Glutamatergic neuron (in vitro differentiated cells): ENCODE measurements at regions not wholly inside any gene's neighbourhood (a gene's known extent, or its start where the extent isn't known, plus 50 kb on each side); places are given as distances from the start of the nearest gene placed in this dataset.

Source experiments
- DNase-seq: peaks from one replicate; pipeline ENCODE4 v3.0.0; 2022
- H3K27ac Mint-ChIP-seq: one replicate; pipeline ENCODE4 v1.8.0; 2020; ENCODE audit warnings: mild to moderate bottlenecking, mixed read lengths, inconsistent platforms; ENCODE audit not compliant: unreplicated experiment
- H3K27me3 Mint-ChIP-seq: one replicate; pipeline ENCODE4 v1.8.0; 2020; ENCODE audit warnings: mild to moderate bottlenecking, moderate library complexity, mixed read lengths, inconsistent platforms; ENCODE audit not compliant: unreplicated experiment
- H3K36me3 Mint-ChIP-seq: one replicate; pipeline ENCODE4 v1.8.0; 2020; ENCODE audit warnings: mild to moderate bottlenecking, mixed read lengths, inconsistent platforms; ENCODE audit not compliant: unreplicated experiment
- H3K4me1 Mint-ChIP-seq: one replicate; pipeline ENCODE4 v1.8.0; 2020; ENCODE audit warnings: mild to moderate bottlenecking, low read depth, mixed read lengths, inconsistent platforms; ENCODE audit not compliant: unreplicated experiment
- H3K4me3 Mint-ChIP-seq: one replicate; pipeline ENCODE4 v1.8.0; 2020; ENCODE audit warnings: mild to moderate bottlenecking, mixed read lengths, inconsistent platforms; ENCODE audit not compliant: unreplicated experiment
- H3K9me3 Mint-ChIP-seq: one replicate; pipeline ENCODE4 v1.8.0; 2020; ENCODE audit warnings: mild to moderate bottlenecking, moderate library complexity, mixed read lengths, inconsistent platforms; ENCODE audit not compliant: unreplicated experiment
- TF ChIP-seq, protein P1 (sequence below): fragments of 200-600 bp; sonication (generic); IDR thresholded peaks from one replicate; pipeline ENCODE4 v1.5.0; 2021; ENCODE audit not compliant: partially characterized antibody, unreplicated experiment

DNA sequence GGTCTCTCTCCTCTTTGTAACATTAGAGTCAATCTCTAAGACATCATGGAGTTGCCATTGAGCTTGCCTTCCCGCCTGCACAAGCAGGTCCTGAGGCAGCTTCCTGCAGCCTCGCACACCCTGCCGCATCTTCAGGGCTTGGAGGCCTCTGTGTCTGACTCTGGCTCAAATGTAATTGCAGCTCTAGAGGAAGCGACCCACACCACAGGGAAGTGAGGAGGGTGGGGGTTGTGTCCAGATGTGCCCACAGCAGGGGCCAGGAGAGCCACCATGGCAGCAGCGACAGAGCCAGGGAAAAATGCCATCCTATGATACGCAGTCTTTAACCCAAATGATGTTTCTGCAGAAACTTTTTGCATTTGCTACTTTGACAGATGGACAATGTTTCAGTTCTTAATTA, 216.0 kb upstream of the ZNF32 start:
- Mint-ChIP-seq H3K4me1 (peaks cover 4% of the 10 kb centered on the region), H3K36me3 (peaks cover 4% of the 10 kb centered on the region), H3K9me3 (no peaks in the 10 kb centered on the region), H3K27me3 (peaks cover 5% of the 10 kb centered on the region), H3K27ac (no peak overlapping the region), H3K4me3 (no peak overlapping the region)
- TF ChIP-seq, protein P1, sequence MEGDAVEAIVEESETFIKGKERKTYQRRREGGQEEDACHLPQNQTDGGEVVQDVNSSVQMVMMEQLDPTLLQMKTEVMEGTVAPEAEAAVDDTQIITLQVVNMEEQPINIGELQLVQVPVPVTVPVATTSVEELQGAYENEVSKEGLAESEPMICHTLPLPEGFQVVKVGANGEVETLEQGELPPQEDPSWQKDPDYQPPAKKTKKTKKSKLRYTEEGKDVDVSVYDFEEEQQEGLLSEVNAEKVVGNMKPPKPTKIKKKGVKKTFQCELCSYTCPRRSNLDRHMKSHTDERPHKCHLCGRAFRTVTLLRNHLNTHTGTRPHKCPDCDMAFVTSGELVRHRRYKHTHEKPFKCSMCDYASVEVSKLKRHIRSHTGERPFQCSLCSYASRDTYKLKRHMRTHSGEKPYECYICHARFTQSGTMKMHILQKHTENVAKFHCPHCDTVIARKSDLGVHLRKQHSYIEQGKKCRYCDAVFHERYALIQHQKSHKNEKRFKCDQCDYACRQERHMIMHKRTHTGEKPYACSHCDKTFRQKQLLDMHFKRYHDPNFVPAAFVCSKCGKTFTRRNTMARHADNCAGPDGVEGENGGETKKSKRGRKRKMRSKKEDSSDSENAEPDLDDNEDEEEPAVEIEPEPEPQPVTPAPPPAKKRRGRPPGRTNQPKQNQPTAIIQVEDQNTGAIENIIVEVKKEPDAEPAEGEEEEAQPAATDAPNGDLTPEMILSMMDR: no peak
- DNase-seq: no peak

DNA sequence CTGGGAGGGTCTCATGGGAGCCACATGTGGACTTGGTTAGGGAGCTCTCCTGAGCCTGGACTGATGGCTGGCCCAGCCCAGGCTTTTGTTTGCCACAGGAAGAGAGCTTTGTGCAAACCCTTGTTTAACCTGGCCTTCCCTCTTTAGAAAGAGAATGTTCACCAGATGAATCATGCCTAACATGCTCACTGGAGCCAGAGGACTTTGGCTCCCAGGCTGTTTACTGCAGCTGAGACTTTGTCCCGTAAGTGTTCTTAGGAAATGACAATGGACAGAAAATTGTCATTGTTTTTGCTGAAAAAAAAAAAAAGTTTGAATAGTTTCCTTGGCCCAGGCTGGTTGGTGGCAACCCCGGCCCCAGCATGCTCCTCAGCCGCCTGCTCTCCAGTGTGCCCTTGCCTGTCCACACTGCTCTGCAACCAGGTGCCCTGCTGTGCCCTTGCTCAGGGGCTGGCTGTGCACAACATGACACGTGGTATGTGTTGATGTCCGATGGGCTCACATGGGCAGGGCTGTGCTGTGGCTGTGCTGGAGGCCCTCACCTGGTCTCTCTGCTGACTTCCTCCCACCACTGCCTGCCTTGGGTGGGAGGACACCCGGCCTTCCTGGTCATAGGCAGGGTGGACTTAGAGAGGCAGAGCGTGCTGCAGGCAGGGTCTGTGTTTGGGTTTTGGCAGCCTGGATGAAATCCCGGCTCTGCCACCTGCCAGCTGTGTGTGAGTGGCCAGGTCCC, 215.3 kb upstream of the ZNF32 start:
- peaks cover 4% of the 10 kb centered on the region for H3K4me1 Mint-ChIP-seq
- DNase-seq: no peak
- H3K36me3 Mint-ChIP-seq: peaks cover 4% of the 10 kb centered on the region
- no peaks in the 10 kb centered on the region for H3K9me3 Mint-ChIP-seq
- no peak overlapping the region for H3K27ac Mint-ChIP-seq
- peaks cover 5% of the 10 kb centered on the region for H3K27me3 Mint-ChIP-seq
- no peak overlapping the region for H3K4me3 Mint-ChIP-seq
- TF ChIP-seq, protein P1: no peak

DNA sequence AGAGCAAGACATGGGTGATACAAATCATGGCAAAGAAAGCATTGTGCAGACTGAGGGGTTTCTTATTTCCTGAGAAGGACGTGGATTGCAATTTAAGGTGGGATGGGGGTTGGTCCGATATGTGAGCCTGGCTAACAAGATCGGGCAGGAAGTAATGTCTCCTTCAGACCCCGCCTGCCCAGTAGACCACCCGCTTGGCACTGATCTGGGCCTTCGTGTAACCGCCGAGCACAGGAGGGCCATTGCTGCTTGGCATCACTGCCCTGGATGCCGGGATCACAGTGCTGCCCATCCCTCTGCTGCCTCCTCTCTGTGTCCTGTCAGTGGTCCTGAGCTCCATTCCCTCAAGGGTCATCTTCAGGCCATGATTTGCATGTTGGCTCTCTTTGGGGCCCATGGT, 214.6 kb upstream of the ZNF32 start:
- TF ChIP-seq, protein P1: no peak
- Mint-ChIP-seq H3K36me3 (peaks cover 4% of the 10 kb centered on the region), H3K27me3 (peaks cover 5% of the 10 kb centered on the region), H3K27ac (no peak overlapping the region), H3K9me3 (no peaks in the 10 kb centered on the region), H3K4me3 (no peak overlapping the region), H3K4me1 (peaks cover 4% of the 10 kb centered on the region)
- DNase-seq: no peak

GRCh38 chr10:43862756-43863155, 214.1 kb upstream of the ZNF32 start:
- Mint-ChIP-seq H3K9me3 (no peaks in the 10 kb centered on the region), H3K4me3 (no peak overlapping the region), H3K27ac (no peak overlapping the region), H3K27me3 (peaks cover 5% of the 10 kb centered on the region), H3K36me3 (peaks cover 4% of the 10 kb centered on the region), H3K4me1 (peaks cover 4% of the 10 kb centered on the region)
- DNase-seq: no peak
- TF ChIP-seq, protein P1: no peak

DNA sequence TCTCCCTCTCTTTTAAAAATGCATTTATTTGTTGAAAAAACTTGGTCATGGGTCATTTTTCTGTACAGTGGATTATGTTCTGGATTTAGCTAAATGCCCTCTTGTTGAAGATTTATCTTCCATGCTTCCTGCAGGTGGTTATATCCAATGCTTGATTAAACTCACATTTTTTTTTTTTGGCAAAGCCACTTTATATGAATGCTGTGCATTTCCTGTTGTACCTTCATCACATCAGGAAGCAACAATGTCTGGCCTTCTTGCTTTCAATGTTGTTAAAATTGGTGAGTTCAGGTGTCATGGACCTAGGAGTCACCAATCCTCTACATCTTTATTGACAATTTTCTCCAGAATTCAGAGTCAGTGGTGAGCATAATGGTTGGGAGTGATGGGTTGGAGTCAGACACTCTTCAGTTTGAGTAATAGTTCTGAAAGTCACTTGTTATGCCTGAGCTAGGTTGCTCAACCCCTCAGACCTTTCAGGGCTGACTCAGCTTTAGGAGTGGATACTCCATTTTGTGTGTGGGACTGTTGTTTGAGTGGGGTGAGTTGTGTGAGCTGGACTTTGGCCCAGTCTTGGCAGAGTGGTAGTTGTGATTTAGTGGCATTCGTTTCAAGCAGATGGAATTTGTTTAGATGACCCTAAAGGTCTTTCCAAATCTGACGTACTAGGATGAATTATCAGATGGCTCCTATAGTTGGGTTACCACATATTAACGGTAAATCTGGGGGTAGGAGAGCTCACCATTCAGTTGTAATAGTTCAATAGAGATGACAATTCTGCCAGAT, 213.5 kb upstream of the ZNF32 start:
- peaks cover 4% of the 10 kb centered on the region for H3K36me3 Mint-ChIP-seq
- no peak overlapping the region for H3K4me3 Mint-ChIP-seq
- TF ChIP-seq, protein P1: no peak
- peaks cover 4% of the 10 kb centered on the region for H3K4me1 Mint-ChIP-seq
- no peak overlapping the region for H3K27ac Mint-ChIP-seq
- H3K9me3 Mint-ChIP-seq: no peaks in the 10 kb centered on the region
- no peak for DNase-seq
- H3K27me3 Mint-ChIP-seq: peaks cover 5% of the 10 kb centered on the region
